ENCODE measurements at regions not wholly inside any gene's neighbourhood (a gene's known extent, or its start where the extent isn't known, plus 50 kb on each side); places are given as distances from the start of the nearest gene placed in this dataset.
"Not testable (repeated sequence)": the region's sequence is repeated elsewhere in the genome, so short reads cannot be mapped to it uniquely, and the experiment has no call there.

DNA sequence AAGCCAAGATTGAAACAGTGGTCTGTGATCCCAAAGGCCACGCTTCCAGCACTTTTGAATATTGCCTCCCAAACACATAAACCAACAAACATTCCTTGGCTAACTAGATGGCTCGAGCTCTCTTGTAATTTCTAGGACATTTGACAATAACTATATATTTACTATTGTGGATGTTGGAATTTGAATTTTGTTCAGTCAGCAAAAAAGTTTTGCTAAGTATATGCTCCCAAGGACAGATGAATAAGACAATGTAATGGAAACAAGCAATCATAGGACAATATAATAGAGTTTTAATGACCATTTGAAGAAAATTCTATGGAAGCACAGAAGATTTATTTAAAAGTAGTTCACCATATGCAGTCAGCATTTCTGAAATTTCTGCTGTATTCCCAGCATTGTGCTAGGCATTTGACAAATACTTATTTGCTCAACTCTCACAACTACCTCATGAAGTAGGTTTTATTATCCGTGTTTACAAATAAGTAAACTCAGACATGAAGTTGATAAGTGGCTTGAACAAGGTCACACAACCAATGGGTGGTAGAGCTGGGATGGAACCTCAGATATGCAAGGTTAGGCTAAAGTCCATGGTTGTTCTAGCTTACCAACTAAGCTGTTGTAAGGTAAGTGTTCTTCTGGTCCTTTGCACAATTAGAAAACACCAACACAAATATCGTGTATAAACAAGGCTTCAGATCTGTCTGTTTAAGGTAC is 205.1 kb downstream of the NUFIP1 start:
- no peak for DNase-seq (ENCODE audit: low read depth in 2 of 2)

DNA sequence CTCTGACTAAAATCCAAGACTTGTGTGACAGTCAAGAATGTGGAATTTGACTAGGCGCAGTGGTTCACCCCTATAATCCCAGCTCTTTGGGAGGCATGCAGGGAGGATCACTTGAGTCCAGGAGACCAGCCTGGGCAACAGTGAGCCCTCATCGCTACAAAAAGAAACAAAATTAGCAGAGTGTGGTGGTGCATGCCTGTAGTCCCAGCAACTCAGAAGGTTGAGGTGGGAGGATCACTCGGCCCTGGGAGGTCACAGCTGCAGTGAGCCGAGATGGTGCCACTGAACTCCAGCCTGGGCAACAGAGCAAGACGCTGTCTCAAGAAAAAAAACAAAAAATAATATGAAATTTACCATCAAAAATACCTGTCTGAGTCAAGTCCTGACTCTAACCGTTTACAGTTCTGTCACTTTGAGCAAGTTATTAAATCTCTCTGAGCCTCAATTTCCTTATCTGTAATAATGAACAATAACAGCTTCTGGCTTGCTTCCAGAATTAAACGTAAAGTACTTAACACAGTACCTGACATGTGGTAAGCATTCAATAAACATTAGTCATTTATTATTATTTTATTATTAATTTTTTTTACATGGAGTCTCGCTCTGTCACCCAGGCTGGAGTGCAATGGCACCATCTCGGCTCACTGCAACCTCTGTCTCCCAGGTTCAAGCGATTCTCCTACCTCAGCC is 204.6 kb upstream of the TSC22D1 start:
- DNase-seq (ENCODE audit: low read depth in 2 of 2): no peak

DNA sequence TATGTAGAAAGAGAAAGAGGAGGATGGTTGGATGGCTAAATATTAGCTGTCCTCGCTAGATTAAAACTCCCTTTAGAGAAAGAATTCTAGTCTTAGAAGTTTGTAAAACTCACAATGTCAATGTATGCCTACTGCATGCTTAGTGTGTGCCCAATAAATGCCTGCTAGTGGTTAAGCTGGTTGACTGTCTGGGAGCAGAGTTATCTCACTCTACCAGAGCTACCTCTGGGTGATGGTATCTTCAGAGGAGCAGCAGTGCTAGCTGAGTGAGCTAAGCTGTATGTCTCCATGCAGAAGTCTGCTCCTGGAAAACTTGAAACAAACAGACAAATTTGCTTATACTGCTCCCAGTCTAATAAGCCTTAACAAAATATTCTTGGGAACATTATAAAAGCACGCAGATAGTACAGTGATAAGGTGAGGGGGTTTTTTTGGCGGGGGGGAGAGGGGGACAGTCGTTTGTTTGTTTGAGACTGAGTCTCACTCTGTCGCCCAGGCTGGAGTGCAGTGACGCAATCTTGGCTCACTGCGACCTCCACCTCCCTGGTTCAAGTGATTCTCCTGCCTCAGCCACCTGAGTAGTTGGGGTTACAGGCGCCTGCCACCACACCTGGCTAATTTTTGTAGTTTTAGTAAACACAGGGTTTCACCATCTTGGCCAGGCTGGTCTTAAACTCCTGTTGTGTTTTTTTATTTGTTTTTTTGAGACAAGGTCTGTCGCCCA is 202.8 kb upstream of the TSC22D1 start:
- no peak for DNase-seq (ENCODE audit: low read depth in 2 of 2)

DNA sequence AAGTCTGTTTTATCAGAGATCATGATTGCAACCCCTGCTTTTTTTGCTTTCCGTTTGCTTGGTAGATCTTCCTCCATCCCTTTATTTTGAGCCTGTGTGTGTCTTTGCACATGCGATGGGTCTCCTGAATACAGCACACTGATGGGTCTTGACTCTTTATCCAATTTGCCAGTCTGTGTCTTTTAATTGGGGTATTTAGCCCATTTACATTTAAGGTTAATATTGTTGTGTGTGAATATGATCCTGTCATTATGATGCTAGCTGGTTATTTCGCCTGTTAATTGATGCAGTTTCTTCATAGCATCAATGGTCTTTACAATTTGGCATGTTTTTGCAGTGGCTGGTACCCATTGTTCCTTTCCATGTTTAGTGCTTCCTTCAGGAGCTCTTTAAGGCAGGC is 199.2 kb upstream of the TSC22D1 start:
- not testable (repeated sequence) for DNase-seq (ENCODE audit: low read depth in 2 of 2)

DNA sequence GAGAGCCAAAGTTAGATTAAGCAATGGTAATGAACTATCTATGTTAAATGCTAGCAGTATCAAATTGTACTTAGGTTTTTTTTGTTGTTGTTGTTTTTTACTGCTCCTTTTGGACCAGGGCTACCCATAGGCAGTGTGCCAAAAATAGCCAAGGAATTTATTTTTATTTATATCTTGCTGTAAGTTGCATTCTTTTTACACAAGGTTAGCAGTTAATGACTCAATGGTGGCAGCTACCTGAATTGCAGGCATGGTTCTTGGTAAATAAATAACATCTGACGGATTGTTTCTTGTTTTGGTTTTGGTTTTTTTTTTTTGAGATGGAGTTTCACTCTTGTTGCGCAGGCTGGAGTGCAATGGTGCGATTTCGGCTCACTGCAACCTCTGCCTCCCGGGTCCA is 194.8 kb upstream of the TSC22D1 start:
- no peak for DNase-seq (ENCODE audit: low read depth in 2 of 2)

DNA sequence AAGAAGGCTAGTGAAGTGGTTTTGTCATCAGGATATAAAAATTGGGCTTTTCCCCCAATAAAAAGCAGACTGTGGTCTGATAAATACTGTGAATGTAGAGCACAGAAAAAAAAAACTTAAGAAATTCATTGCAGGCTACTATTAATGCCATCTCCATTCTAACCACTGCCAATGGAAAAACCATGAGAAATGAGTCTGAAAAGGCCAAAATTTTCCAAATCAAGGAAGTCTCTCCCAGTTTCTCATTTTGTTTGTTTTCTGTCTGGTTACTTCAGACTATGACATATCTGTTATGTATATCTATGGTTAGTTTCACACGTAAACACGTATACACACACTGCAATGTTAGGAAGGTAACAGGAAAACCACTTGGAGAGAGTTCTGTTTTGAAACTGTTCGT is 193.6 kb upstream of the TSC22D1 start:
- no peak for DNase-seq (ENCODE audit: low read depth in 2 of 2)

DNA sequence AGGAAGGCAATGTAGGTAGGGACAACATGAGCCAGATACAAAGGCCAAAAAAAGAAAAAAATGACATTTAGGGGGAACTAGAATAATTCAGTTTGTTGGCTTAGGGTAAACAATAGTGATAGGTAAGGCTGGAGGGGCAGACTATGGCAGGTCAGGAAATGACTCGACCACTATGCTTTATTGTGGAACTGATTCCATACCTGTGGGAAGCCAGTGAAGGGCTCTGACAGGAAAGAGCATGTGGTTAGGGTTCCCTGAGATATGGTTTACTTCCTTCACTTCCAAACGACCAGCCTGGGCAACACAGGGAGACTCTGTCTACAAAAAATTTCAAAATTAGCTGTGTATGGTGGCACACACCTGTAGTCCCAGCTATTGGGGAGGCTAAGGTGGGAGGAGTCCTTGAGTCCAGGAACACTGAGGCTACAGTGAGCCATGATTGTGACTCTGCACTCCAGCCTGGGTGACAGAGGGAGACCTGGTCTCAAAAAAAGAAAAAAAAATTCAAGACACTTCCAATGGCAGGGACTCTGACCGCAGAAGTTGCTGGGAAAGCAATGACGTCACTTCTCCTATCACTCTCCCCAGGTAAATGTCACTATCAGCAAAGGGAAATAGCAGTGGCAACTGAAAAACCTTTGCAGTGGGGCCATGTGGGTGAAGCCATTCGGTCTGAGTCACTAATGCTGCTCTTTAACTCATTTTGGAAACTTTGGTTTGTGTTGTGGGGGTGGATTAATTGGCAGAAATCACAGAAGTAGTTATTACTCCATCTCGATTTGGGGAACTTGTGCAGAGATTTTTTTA is 192.8 kb upstream of the TSC22D1 start:
- peak in 1 of 2 donors; percentile 16 for DNase-seq (ENCODE audit: low read depth in 2 of 2)

DNA sequence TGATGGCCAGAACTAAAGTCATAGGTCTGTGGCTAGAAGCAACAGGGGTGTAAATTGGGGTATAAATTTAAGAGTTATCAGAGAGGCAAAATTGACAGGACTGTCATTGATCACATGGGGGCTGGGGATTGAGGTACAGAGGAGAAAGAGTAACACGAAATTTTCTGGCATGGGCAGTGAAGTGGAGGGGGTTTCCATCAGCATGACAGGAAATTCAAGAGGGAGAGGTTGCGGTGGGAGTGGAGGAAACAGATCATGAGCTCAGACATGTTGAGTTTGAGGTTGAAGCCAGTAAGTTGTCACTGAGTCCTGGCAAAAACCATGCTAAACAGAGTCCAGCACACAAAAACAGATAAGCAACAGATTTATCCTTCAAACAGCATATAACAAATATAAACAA is 192.1 kb upstream of the TSC22D1 start:
- DNase-seq (ENCODE audit: low read depth in 2 of 2): peak; percentile 21 to 22

DNA sequence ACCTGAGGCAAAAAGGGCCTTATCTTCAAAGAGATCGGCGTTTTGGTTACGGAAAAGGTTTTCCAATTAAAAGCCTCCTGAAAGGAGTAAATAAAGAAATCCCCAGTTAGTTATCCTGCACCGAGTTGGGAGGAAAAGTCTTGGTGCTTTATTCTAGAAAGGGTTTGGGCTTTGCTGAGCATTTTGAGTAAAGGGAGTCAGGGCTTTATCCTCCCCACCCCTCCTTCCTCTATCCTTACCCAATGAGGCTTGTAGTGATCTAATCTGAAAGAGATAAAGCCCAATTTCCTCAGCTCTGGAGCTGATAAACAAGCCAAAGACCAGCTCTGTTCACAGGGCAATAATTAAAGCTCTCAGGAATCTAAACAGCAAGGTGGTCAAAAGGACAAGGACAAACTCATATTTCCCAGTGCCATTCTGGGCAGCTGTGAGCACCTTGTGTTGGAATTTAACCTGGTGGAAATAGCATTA is 188.9 kb upstream of the TSC22D1 start:
- DNase-seq (ENCODE audit: low read depth in 2 of 2): no peak

DNA sequence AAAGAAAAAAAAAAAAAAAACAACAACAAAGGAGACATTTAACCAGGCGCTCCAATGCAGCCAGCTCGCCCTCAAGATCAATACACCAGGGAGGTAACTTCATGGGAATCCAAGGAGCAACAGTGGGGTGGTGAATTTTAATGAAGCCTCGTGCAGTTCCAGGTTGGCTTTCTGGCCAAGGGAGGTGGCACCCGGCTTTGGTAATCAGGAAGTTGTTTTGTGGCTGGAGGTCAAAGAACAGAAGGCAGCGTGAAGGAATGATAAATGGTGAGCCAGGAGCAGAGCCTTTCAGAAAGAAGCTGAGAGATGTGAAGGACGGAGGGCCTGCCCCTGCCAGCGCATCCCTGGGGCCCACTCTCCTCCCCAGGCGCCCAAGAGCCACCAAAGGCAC is 188.2 kb upstream of the TSC22D1 start:
- DNase-seq (ENCODE audit: low read depth in 2 of 2): no peak

DNA sequence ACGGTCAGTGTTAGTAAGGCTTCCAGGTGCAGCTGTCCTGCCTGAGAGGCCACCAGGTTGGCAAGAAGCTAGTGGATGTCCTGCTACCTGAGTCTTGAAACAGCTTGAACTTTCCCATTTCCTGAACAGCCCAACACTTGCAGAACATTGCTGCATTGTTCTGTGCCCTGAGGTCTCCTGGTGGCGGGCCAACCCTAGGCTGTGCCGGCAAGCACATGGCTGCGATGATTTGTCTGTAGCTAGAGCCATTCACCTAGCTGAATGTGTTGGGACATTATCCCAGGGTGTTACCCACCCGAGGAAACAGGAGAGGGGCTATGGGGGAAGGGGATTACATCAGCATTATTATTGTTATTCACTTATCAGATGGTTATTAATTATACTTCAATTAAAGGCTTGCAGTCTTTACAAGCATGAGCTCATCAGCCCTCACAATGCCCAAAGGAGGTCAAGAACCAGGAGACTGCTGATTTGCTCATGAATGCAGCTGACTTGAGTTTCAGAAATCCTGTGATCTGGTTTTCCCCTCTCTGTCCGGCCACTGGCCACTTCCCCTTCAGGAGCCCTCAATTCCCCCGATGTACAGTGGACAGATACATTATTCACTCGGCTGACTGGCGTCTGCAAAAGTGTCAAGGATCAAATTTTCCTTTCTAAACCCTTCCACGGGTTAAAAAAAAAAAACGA is 187.6 kb upstream of the TSC22D1 start:
- no peak for DNase-seq (ENCODE audit: low read depth in 2 of 2)

DNA sequence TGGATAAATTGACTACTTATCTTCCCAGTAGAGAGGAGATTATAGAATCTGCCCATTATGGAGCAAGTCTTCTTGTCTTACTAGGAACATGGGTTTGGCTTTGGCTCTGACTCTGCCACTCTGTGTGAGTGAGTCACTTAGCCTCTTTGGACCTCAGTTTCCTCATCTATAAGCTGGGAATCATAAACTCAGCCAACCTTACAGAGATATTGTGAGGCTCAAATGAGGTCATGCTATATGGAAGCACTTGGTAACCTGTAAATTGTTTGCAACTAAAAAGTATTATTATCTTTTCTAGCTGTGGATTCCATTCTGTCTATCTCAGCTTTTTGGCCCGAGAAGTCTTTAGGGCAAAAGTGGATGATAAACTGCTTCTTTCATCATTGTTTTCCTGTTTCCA is 186.8 kb upstream of the TSC22D1 start:
- DNase-seq (ENCODE audit: low read depth in 2 of 2): no peak

DNA sequence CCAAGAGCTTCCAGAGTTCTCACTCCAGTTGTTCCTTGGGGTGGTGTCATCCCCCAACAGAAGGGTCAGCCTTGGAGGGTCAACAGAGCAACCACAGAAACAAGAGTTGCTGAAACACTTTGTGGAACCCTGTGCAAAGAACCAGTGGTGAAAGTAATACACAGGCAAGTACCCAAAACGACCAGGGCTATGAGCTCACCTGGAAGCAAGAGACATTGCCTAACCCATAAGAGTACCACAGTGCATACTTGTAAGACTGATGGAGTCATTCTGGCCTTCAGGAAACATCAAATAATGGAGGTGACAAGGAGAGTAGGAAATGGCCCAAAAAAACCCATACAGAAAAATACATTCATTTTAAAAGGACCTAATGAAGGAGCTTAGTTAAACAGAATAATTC is 184.3 kb upstream of the TSC22D1 start:
- no peak for DNase-seq (ENCODE audit: low read depth in 2 of 2)

DNA sequence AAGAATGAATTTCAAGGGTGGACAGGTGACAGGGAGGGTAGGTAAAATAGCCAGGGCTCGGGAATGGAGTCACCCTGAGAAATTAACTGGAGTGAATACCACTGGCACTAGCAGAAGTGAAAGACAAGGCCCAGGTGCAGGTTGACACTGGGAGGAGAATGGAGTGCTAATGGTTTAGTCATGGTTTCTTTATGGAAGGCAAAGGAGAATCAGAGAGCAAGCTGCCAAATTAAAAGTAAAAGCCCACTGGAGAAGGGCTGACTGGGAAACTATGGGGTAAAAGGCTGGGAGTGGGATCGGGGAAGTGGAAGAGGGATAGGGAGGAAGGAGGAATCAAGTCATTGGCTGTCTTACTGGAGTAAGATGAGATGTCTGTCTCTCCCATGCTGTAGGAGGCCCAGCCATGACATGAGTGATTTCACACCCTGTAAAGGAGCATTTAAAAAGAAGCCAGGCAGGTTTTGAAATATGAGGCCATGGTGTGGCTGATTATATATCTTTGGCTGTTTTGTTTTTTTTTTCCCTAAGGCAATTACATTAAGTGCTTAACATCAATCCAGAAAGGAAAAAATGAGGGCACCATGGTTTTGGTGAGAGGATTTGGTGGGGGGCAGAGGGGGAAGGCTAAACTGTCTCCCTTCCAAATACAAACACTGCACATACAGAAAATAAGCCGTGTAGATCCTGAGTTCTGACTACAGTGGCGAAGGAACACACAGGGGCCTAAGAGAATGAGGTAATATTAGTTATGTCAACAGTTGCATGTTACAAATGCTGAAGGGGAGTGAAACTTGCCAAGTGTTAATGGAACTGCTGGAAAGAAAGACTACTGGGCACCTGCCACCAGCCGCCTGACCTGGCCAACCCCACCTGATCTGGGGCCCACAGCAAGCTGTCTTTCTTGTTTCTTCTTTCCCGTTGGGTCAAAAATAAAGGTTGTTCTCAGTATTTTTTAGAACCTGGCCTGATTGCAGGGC is 183.5 kb upstream of the TSC22D1 start:
- DNase-seq (ENCODE audit: low read depth in 2 of 2): no peak

DNA sequence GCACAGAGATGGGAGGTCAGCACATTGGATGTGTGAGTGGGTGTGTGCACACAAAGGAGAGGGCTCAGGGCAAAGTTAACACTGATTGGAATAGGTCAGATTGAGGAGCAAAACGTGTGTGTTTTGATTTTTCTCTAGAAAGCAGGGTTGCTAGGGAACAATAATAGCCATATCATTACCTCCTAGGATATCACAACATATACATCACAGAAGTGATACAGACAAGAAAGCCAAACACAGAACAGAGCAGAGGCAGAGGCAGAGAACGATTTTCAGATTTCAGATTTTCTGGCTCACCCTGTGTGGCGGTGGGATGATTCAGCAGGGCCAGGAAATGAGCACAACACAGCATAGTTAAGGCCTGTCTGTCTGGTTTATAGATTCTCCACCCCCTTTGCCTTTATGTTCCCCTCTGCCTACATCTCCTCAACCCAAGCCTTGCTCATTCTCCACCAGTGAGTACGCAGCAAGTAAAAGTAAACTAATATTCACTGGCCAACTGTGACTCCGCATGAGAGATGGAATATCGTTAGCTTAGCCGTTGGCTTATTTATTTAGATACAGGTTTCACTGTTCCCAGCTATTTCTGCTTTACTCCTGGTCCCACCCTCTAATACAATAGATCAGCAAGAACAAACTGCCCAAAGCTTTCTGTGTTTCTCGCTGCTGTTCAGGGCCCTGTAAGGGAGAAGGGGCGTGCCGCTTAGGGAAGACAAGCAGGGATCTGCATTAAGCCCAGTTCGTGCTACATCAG is 182.7 kb upstream of the TSC22D1 start:
- DNase-seq (ENCODE audit: low read depth in 2 of 2): peak in 1 of 2 donors; percentile 6

DNA sequence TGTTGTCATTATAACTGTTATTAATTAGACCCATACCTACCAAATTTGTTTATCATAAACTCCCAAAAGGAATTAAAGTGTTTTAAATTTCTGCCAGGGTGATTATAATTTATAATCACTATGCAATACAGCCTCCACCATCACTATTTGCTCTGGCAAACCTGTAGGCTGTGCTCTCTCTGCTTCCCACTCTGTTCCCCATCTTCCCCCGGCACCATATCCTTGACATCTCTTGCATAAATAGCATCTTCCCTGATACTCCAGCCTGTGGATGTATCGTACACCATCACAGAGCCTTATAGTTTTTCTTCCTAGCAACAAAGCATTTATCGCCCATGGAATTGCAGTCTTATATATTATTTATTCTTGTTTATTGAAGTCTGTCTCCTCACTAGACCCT is 181.5 kb upstream of the TSC22D1 start:
- DNase-seq (ENCODE audit: low read depth in 2 of 2): no peak

DNA sequence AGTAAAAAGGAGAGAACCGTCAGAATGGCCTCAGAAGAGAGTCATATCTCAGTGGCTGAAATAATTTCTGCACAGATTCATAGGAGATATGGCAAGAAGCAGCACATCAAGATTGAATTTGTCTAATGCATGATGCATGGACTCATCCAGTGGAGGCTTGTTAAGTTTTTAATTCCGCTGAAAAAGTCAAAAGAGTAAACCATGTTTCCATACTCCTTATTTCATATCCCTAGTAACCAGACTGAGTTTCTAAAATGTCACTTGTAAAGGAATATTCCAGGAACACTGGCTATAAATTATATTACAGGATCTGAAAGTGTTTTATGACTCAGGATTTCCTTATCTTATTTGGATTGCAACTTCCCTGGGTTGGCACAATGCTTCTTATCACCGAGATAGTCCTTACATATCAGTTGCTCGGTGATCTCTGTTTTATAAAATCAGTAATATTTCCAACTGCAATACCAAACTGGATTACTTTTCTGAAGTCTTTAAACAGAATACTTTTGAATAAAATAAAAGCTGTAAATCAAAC is 180.2 kb upstream of the TSC22D1 start:
- no peak for DNase-seq (ENCODE audit: low read depth in 2 of 2)

DNA sequence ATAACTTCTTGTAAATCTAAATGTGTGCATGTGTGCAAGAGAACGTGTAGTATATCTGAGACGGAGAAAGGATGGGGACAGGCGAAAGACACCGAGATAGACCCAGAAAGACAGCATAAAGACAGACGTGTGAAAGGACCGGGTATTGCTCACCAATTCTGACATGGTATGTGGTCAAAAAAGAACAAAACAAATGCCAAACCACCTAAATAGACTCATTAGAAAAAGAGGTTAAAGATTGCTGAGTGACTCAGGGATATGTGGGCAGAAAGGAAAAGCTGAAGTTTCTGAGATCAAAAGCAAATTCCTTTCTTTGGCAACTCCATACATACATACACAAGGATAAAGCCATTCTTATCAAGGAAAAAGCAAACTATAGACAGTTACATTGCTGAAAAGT is 179.7 kb upstream of the TSC22D1 start:
- DNase-seq (ENCODE audit: low read depth in 2 of 2): no peak

DNA sequence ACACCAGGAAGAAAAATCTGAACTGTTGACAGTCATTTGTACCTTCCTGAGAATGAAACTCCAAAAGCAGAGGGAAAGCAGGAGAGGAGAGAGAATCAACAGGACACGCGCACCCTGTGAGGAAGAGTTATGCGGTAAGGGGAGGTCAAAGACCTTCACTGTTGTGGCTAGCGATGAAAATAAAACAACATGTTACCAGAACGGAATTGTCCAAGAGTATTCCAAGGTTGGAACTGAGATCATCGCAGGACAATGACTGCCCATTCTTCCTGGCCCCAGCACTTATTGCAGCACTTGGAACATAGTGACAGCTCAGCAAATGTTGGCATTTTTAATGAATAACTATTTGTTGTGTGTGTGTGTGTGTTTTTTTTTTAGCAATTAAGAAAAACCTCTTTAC is 176.0 kb upstream of the TSC22D1 start:
- no peak for DNase-seq (ENCODE audit: low read depth in 2 of 2)
